Nephron progenitor cell (in vitro differentiated cells): ENCODE measurements at regions not wholly inside any gene's neighbourhood (a gene's known extent, or its start where the extent isn't known, plus 50 kb on each side); places are given as distances from the start of the nearest gene placed in this dataset.

Experiments
- DNase-seq: peaks from one replicate; pipeline ENCODE4 v3.0.0; 2021
- H3K27ac Mint-ChIP-seq: 2 replicates; pipeline ENCODE4 v1.8.0; 2021; ENCODE audit warnings: mild to moderate bottlenecking, moderate library complexity, mixed read lengths
- H3K27me3 Mint-ChIP-seq: 2 replicates; pipeline ENCODE4 v1.8.0; 2021; ENCODE audit warnings: mild to moderate bottlenecking, low read depth, mixed read lengths; ENCODE audit not compliant: poor library complexity
- H3K36me3 Mint-ChIP-seq: 2 replicates; pipeline ENCODE4 v1.8.0; 2021; ENCODE audit warnings: low read depth, mixed read lengths
- H3K4me1 Mint-ChIP-seq: 2 replicates; pipeline ENCODE4 v1.8.0; 2021; ENCODE audit warnings: mixed read lengths
- H3K4me3 Mint-ChIP-seq: 2 replicates; pipeline ENCODE4 v1.8.0; 2021; ENCODE audit warnings: mild to moderate bottlenecking, moderate library complexity, mixed read lengths
- H3K9me3 Mint-ChIP-seq: 2 replicates; pipeline ENCODE4 v1.8.0; 2021; ENCODE audit warnings: mild to moderate bottlenecking, moderate library complexity, mixed read lengths
- CTCF ChIP-seq: fragments of 200-600 bp; sonication (generic); IDR thresholded peaks from 2 replicates; pipeline ENCODE4 v1.5.0; 2021; ENCODE audit warnings: antibody characterized with exemption

GRCh38 chr13:33377411-33377810 is 91.9 kb upstream of the STARD13 start:
- no peak for DNase-seq
- H3K4me3 Mint-ChIP-seq, result no peak overlapping the region
- H3K27ac Mint-ChIP-seq, result no peak overlapping the region
- H3K9me3 Mint-ChIP-seq, result no peaks in the 10 kb centered on the region
- TF ChIP-seq CTCF, result no peak
- no peaks in the 10 kb centered on the region for H3K4me1 Mint-ChIP-seq
- no peaks in the 10 kb centered on the region for H3K36me3 Mint-ChIP-seq
- H3K27me3 Mint-ChIP-seq, result no peaks in the 10 kb centered on the region

GRCh38 chr13:33377825-33378224 is 92.3 kb upstream of the STARD13 start:
- no peaks in the 10 kb centered on the region for H3K36me3 Mint-ChIP-seq
- no peak for TF ChIP-seq CTCF
- no peak for DNase-seq
- H3K27ac Mint-ChIP-seq, result no peak overlapping the region
- H3K9me3 Mint-ChIP-seq, result no peaks in the 10 kb centered on the region
- no peaks in the 10 kb centered on the region for H3K27me3 Mint-ChIP-seq
- H3K4me1 Mint-ChIP-seq, result no peaks in the 10 kb centered on the region
- H3K4me3 Mint-ChIP-seq, result no peak overlapping the region

- H3K27ac Mint-ChIP-seq, result no peak overlapping the region
- H3K36me3 Mint-ChIP-seq, result no peaks in the 10 kb centered on the region
- no peak for DNase-seq
- peaks cover 9% of the 10 kb centered on the region for H3K4me1 Mint-ChIP-seq
- H3K4me3 Mint-ChIP-seq, result no peak overlapping the region
- TF ChIP-seq CTCF, result no peak
- no peaks in the 10 kb centered on the region for H3K27me3 Mint-ChIP-seq
- H3K9me3 Mint-ChIP-seq, result no peaks in the 10 kb centered on the region
Measured at GRCh38 chr13:33379608-33380007, 94.1 kb upstream of the STARD13 start.

GRCh38 chr13:33380487-33381079 is 95.0 kb upstream of the STARD13 start:
- Mint-ChIP-seq H3K9me3 (no peaks in the 10 kb centered on the region), H3K36me3 (no peaks in the 10 kb centered on the region), H3K4me1 (peaks cover 9% of the 10 kb centered on the region), H3K27ac (no peak overlapping the region), H3K4me3 (no peak overlapping the region), H3K27me3 (no peaks in the 10 kb centered on the region)
- no peak for TF ChIP-seq CTCF
- no peak for DNase-seq

GRCh38 chr13:33381180-33381579 is 95.6 kb upstream of the STARD13 start:
- Mint-ChIP-seq H3K27me3 (no peaks in the 10 kb centered on the region), H3K9me3 (no peaks in the 10 kb centered on the region), H3K36me3 (no peaks in the 10 kb centered on the region), H3K27ac (no peak overlapping the region), H3K4me3 (no peak overlapping the region), H3K4me1 (peaks cover 9% of the 10 kb centered on the region)
- TF ChIP-seq CTCF, result no peak
- DNase-seq, result no peak

- TF ChIP-seq CTCF, result no peak
- H3K9me3 Mint-ChIP-seq, result no peaks in the 10 kb centered on the region
- H3K4me3 Mint-ChIP-seq, result no peak overlapping the region
- no peak for DNase-seq
- no peak overlapping the region for H3K27ac Mint-ChIP-seq
- no peaks in the 10 kb centered on the region for H3K27me3 Mint-ChIP-seq
- no peaks in the 10 kb centered on the region for H3K36me3 Mint-ChIP-seq
- peaks cover 9% of the 10 kb centered on the region for H3K4me1 Mint-ChIP-seq
Measured at GRCh38 chr13:33381906-33382305, 96.4 kb upstream of the STARD13 start.
